ENCODE measurements at regions not wholly inside any gene's neighbourhood (a gene's known extent, or its start where the extent isn't known, plus 50 kb on each side); places are given as distances from the start of the nearest gene placed in this dataset.
A peak's percentile ranks its signal among the peaks of the same experiment; 100 is the strongest.
"Not testable (repeated sequence)": the region's sequence is repeated elsewhere in the genome, so short reads cannot be mapped to it uniquely, and the experiment has no call there.

GRCh38 chr12:28994179-28994715, 154.8 kb upstream of the FAR2 start:
- DNase-seq (ENCODE audit: low spot score), result no peak
- in situ Hi-C loops (cut with HindIII; ENCODE audit: low sequenced_read_pairs), result no loop called here

- in situ Hi-C loops (cut with HindIII; ENCODE audit: low sequenced_read_pairs), result no loop called here
- no peak for DNase-seq (ENCODE audit: low spot score)
Observed at GRCh38 chr12:28996688-28997087, 152.4 kb upstream of the FAR2 start.

DNA sequence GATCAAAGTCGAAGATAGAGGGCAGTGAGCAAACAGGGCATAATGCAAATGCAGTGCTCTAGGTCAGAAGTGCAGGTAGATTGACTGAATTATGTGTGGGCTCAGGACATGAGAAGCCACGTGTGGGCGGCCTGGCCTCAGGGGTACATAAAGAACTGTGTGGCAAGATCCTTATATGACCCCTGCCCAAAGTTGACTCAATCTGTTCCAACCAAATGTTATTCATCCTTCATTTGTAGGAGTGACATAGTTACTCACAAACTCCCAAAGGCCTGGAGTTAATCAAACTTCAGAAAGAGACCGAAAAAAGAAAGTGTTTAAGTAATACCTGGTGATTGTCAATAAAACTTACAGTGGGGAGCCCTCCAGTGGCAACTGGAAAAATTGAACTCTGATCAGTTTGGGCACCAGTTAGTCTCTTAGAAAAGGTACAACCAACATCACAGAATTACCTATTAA, 150.4 kb upstream of the FAR2 start:
- in situ Hi-C loops (cut with HindIII; ENCODE audit: low sequenced_read_pairs), result no loop called here
- DNase-seq (ENCODE audit: low spot score), result peak; percentile 22

DNA sequence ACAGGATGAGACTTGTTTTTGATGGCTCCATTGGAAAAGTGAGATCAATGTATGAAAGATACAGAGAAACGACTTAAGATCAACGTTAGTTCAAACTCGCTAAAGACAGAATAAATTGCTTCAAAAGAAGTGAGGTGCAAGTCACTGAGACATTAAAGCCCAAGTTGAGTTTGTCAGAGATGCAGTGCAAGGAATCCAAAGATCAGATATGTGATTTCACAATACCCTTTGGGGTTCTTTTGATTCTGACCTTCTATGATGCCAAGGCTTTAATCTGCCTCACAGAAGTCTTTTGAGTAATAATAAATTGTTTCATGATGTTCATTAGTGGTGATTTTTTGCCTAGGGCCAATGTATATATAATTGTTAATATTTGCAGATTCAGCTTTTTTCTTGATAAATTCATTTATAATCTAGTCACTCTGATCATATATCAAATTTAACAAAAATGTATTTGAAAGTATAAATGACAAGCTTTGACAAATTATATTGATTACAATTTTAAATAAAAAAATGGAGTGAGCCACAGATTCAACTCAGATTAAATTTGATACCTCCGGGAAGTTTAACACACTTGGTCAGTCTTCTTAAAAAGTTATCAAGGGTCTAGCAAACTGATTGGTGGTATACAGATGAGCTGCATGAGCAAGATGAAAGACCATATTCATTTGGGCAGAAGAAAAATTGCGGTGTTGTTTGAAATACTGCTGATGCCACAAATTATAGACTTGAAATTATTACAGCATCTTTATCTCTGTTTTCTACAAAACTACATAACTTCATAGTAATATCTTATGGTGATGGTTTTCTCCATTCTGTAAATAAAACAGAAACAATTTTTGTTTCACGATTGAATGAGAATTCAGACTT, 144.8 kb upstream of the FAR2 start:
- DNase-seq (ENCODE audit: low spot score), result no peak
- in situ Hi-C loops (cut with HindIII; ENCODE audit: low sequenced_read_pairs), result no loop called here

GRCh38 chr12:29004936-29005304, 144.2 kb upstream of the FAR2 start:
- DNase-seq (ENCODE audit: low spot score), result no peak
- in situ Hi-C loops (cut with HindIII; ENCODE audit: low sequenced_read_pairs), result no loop called here

DNA sequence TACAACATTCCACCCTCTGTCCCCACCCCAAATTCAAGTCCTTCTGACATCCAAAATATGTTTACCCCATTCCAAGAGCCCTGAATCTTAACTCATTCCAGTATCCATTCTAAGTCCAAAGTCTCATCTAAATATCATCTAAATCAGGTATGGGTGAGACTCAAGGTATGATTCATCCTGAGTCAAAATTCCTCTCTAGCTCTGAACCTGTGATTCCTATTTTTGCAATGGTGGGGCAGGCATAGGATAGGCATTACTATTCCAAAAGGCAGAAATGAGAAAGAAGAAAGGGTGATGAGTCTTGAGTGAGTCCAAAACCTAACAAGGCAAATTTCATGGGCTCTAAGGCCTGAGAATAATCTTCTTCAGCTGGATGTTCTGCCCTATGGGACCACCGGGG, 140.3 kb upstream of the FAR2 start:
- no peak for DNase-seq (ENCODE audit: low spot score)
- in situ Hi-C loops (cut with HindIII; ENCODE audit: low sequenced_read_pairs), result no loop called here

- in situ Hi-C loops (cut with HindIII; ENCODE audit: low sequenced_read_pairs), result no loop called here
- DNase-seq (ENCODE audit: low spot score), result no peak
Observed at GRCh38 chr12:29012673-29013072, 136.4 kb upstream of the FAR2 start.

GRCh38 chr12:29017532-29017931, 131.5 kb upstream of the FAR2 start:
- in situ Hi-C loops (cut with HindIII; ENCODE audit: low sequenced_read_pairs); DNase-seq (ENCODE audit: low spot score): not testable (repeated sequence)

DNA sequence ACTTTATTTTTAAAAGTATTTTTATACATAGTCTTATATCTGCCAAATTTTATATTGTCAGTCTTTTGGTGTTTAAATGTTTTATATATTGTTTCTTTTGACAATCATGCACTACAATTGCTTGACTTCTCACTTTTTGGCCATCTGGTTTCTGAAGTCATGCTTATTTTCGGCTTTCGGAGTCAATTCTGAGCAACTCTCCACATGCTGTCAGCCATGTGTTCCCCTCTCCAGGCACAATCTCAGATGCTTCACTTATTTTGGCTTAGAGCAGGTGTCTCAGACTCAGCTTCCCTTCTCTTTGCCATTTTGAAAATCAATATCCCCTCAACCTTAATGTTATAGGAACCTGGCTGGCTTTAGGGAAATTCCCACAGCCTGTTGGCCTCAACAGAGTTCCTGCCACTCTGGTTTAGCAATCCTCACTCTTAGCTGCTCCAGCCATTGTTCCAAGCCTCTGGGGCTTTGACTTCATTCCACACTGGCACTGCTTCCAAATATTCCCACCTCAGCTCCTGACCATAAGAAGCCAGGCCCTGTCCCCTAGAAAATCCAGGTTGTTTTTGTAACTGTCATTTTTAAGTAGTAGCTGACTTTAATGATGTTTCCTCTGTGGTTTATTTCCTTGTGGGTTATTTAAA, 125.5 kb upstream of the FAR2 start:
- in situ Hi-C loops (cut with HindIII; ENCODE audit: low sequenced_read_pairs), result no loop called here
- DNase-seq (ENCODE audit: low spot score), result peak; percentile 70

DNA sequence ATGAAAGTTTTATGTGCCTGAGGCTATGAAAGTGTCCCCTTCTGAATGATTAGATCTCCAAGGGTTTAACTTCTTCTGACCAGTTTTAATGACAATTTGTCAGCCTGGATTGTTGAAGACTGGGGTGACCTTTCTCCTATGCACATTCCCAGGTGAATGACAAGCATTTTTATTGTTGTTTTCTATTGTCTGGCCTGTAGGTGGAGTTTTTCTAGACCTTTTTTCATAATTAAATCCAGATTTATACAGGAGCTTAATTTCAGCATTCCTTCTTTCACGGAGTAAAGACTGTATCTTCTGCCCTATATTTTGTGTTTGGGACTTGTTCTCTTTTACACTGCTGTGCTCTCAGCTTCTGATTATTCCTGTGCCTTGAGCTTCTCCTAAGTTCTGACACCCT, 125.0 kb upstream of the FAR2 start:
- no peak for DNase-seq (ENCODE audit: low spot score)

DNA sequence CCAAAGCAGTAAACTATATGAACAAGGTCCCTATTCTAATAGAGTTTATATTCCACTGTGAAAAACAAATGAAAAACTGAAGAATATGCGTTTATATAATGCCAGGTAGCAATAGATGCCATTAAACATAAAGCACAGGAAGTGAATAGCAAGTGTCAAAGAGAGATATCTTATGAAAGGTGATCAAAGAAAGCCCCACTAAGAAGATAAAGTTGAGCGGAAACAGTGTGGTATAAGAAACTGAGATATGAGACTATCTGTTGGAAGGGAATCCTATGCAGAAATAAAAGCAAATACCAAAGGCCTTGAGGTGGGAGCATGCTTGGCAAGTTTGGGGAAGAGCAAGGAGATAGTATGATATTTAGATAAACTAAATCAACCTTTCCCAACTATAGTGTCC, 123.1 kb upstream of the FAR2 start:
- DNase-seq (ENCODE audit: low spot score), result no peak
- in situ Hi-C loops (cut with HindIII; ENCODE audit: low sequenced_read_pairs), result no loop called here

More for the DNA sequence above, 125.0 kb upstream of the FAR2 start:
- in situ Hi-C loops (cut with HindIII; ENCODE audit: low sequenced_read_pairs), result no loop called here

DNA sequence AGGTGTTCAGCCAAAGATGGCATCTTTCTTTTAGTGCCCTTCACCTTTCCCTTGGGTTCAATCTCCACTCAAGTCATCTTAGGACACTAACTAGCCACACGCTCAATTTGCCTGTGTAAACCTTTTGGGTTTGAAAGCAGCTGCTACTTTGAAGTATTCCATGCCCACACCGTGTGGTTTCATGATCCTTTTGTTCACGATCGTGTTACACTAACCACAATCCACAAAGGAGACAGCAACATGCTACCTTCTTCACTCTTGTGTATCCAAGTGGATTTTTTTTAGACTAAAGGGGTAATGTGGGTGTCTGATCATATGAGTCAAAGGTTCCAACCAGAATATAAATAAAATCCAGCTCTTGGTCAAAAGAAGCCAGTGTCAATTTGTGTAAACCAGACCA, 122.7 kb upstream of the FAR2 start:
- in situ Hi-C loops (cut with HindIII; ENCODE audit: low sequenced_read_pairs), result no loop called here
- no peak for DNase-seq (ENCODE audit: low spot score)

DNA sequence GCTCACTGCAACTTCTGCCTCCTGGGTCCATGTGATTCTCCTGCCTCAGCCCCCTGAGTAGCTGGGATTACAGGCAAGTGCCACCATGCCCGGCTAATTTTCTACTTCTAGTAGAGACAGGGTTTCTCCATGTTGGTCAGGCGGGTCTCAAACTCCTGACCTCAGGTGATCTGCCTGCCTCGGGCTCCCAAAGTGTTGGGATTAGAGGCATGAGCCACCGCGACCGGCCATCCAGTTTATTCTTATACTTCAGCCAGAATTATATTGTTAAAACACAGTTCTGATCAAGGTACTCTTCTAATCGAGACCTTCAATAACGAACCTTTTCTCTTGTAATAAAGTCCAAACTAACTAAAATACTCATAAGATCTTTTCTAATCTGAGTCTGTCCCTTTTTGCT, 119.6 kb upstream of the FAR2 start:
- in situ Hi-C loops (cut with HindIII; ENCODE audit: low sequenced_read_pairs); DNase-seq (ENCODE audit: low spot score): not testable (repeated sequence)

GRCh38 chr12:29030006-29030405, 119.1 kb upstream of the FAR2 start:
- no peak for DNase-seq (ENCODE audit: low spot score)
- in situ Hi-C loops (cut with HindIII; ENCODE audit: low sequenced_read_pairs), result no loop called here

DNA sequence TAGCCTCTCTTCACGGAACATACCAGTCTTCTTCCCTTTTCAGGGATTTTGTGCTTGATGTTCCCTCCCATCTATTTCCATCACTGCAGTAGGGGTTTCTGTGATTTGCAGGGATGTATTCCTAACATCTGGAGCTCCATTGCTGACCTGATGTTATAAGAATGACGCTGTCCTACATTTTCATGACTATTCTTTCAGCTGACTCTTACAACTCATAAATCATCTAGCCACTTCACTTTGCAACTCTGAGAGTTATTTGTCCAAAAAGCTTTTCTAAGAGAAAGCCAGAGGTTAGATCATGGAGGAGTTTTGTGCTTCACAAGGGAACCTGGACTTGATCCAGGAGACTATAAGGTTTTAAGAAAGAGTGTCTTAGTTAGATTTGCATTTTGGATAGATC, 116.6 kb upstream of the FAR2 start:
- no peak for DNase-seq (ENCODE audit: low spot score)
- in situ Hi-C loops (cut with HindIII; ENCODE audit: low sequenced_read_pairs), result no loop called here

GRCh38 chr12:29033519-29033918, 115.6 kb upstream of the FAR2 start:
- in situ Hi-C loops (cut with HindIII; ENCODE audit: low sequenced_read_pairs), result no loop called here
- DNase-seq (ENCODE audit: low spot score), result no peak

- DNase-seq (ENCODE audit: low spot score), result no peak
- in situ Hi-C loops (cut with HindIII; ENCODE audit: low sequenced_read_pairs), result no loop called here
Observed at GRCh38 chr12:29035112-29035511, 114.0 kb upstream of the FAR2 start.

DNA sequence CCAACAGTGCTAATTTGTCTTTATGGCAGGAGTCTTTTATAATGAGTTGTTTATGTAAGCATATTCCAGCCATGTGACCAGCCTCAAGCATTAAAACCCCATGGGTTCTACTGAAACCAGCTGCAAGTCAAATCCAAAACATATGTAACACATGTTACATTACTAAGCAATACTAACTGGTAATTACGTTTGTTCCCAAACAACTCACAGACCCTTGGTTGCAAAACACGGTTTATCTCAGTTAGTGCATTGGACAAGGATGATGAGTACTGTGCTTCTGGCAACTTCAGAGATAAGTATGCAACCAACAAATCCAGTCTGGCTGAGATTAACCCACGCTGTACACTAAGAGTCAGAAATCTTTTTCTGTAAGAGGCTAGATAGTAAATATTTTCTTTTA, 110.1 kb upstream of the FAR2 start:
- in situ Hi-C loops (cut with HindIII; ENCODE audit: low sequenced_read_pairs), result no loop called here
- DNase-seq (ENCODE audit: low spot score), result no peak

DNA sequence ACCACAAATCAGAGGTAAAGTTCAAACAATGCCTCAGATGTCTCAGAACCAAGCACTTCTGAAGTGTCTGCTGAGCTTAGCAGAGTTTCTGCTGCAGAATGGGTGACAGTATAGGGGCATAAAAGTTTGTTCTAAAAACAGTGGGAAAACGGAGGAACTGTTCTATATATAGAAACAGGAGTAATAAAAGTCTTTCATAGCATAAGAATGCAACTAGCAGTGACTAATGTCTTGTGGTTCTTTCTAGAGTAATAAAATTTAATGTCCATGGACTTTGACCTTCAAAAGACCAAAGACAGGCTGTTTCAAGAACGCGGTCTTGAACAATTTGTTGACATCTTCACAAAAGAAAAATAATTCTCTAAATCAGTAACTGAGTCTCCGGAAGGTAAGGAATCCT, 107.5 kb upstream of the FAR2 start:
- no peak for DNase-seq (ENCODE audit: low spot score)

GRCh38 chr12:29043069-29043468, 106.0 kb upstream of the FAR2 start:
- DNase-seq (ENCODE audit: low spot score), result no peak

More for the DNA sequence above, 107.5 kb upstream of the FAR2 start:
- in situ Hi-C loops (cut with HindIII; ENCODE audit: low sequenced_read_pairs), result no loop called here

More at GRCh38 chr12:29043069-29043468, 106.0 kb upstream of the FAR2 start:
- in situ Hi-C loops (cut with HindIII; ENCODE audit: low sequenced_read_pairs), result no loop called here
